IMR-90 (cell line): ENCODE measurements at regions not wholly inside any gene's neighbourhood (a gene's known extent, or its start where the extent isn't known, plus 50 kb on each side); places are given as distances from the start of the nearest gene placed in this dataset.

Source experiments
- ATAC-seq: fragments of 200-7000 bp; cut with Tn5 transposase; 2 replicates; pipeline ENCODE4 v1.9.1; 2020; ENCODE audit warnings: low read depth, mild to moderate bottlenecking, moderate library complexity
- BruUV-seq: library from RNA; stranded (reverse); fragments of 400-500 nt; replicated peaks from 2 replicates; lab custom pipeline; 2021; lab: Mats Ljungman, UMichigan
- CTCF ChIA-PET: fragments of 300-600 bp; formaldehyde crosslinking; extraction: SDS; loops from one replicate; lab custom pipeline; 2021; ENCODE audit warnings: antibody characterized with exemption; lab: Yijun Ruan, JAX
- POLR2A ChIA-PET: fragments of 300-600 bp; sonication (Branson Sonifier 250); formaldehyde crosslinking; loops from one replicate; lab custom pipeline; 2022; ENCODE audit warnings: antibody characterized with exemption; ENCODE audit not compliant: unreplicated experiment; lab: Charles Lee
- DNase-seq: peaks from one replicate; pipeline ENCODE4 v3.0.0; 2013
- H2AFZ ChIP-seq: replicated peaks from 2 replicates; pipeline ENCODE3; 2013; ENCODE audit warnings: low read length, mild to moderate bottlenecking; ENCODE audit not compliant: poor library complexity
- H2AK5ac ChIP-seq: 2 replicates; pipeline ENCODE4 v1.6.1; 2013; ENCODE audit warnings: low read depth, low read length, inconsistent platforms
- H2AK9ac ChIP-seq: replicated peaks from 2 replicates; pipeline ENCODE3; 2013; ENCODE audit warnings: mild to moderate bottlenecking, low read depth, low read length, moderate library complexity; ENCODE audit not compliant: poor library complexity
- H2BK120ac ChIP-seq: 2 replicates; pipeline ENCODE4 v1.6.1; 2013; ENCODE audit warnings: low read depth, low read length, inconsistent platforms
- H2BK15ac ChIP-seq: 3 replicates; pipeline ENCODE4 v1.6.1; 2013; ENCODE audit warnings: low read depth, low read length, inconsistent platforms
- H2BK20ac ChIP-seq: 2 replicates; pipeline ENCODE4 v1.6.1; 2013; ENCODE audit warnings: low read depth, mild to moderate bottlenecking, inconsistent platforms, low read length, moderate library complexity
- H2BK5ac ChIP-seq: 2 replicates; pipeline ENCODE4 v1.6.1; 2013; ENCODE audit warnings: mild to moderate bottlenecking, low read depth, low read length, inconsistent platforms; ENCODE audit not compliant: poor library complexity, severe bottlenecking
- H3K14ac ChIP-seq: replicated peaks from 2 replicates; pipeline ENCODE4 v1.6.1; 2013; ENCODE audit warnings: low read depth, low read length, inconsistent platforms
- H3K18ac ChIP-seq: 2 replicates; pipeline ENCODE4 v1.6.1; 2013; ENCODE audit warnings: low read depth, low read length, control low read depth
- H3K23ac ChIP-seq: 2 replicates; pipeline ENCODE4 v1.6.1; 2013; ENCODE audit warnings: low read depth, low read length, inconsistent platforms
- H3K27ac ChIP-seq: 2 replicates; pipeline ENCODE4 v1.5.1; 2013; ENCODE audit warnings: mild to moderate bottlenecking, control low read depth, low read length; ENCODE audit not compliant: insufficient read depth
- H3K27me3 ChIP-seq: 2 replicates; pipeline ENCODE4 v1.6.1; 2013; ENCODE audit warnings: low read length; ENCODE audit not compliant: control insufficient read depth, insufficient read depth
- H3K36me3 ChIP-seq: 2 replicates; pipeline ENCODE4 v1.6.1; 2013; ENCODE audit warnings: low read length, mixed read lengths; ENCODE audit not compliant: control insufficient read depth, insufficient read depth
- H3K4ac ChIP-seq: 2 replicates; pipeline ENCODE4 v1.6.1; 2013; ENCODE audit warnings: low read depth, low read length, inconsistent platforms
- H3K4me1 ChIP-seq: 2 replicates; pipeline ENCODE4 v1.6.1; 2013; ENCODE audit warnings: low read length, mixed read lengths; ENCODE audit not compliant: control insufficient read depth, insufficient read depth
- H3K4me2 ChIP-seq: 2 replicates; pipeline ENCODE4 v1.6.1; 2013; ENCODE audit warnings: low read depth, mild to moderate bottlenecking, control low read depth, low read length, moderate library complexity
- H3K4me3 ChIP-seq: 2 replicates; pipeline ENCODE4 v1.5.1; 2013; ENCODE audit warnings: low read depth, mild to moderate bottlenecking, control low read depth, low read length, moderate library complexity; ENCODE audit not compliant: insufficient read depth
- H3K56ac ChIP-seq: 2 replicates; pipeline ENCODE4 v1.6.1; 2013; ENCODE audit warnings: low read length, inconsistent platforms; ENCODE audit not compliant: insufficient read depth; ENCODE audit errors: extremely low read depth
- H3K79me1 ChIP-seq, 2 experiments: 2 replicates each; pipeline ENCODE4 v1.6.1; 2013; ENCODE audit warnings: low read length in 2 of 2, inconsistent platforms in 1 of 2, low read depth in 1 of 2
- H3K9ac ChIP-seq: 2 replicates; pipeline ENCODE4 v1.6.1; 2013; ENCODE audit warnings: low read depth, low read length, control low read depth
- H3K9me1 ChIP-seq: 2 replicates; pipeline ENCODE4 v1.6.1; 2013; ENCODE audit warnings: low read length, inconsistent platforms; ENCODE audit not compliant: insufficient read depth
- H3K9me3 ChIP-seq: 2 replicates; pipeline ENCODE4 v1.6.1; 2013; ENCODE audit warnings: low read length; ENCODE audit not compliant: control insufficient read depth, insufficient read depth
- H4K20me1 ChIP-seq: 2 replicates; pipeline ENCODE4 v1.6.1; 2013; ENCODE audit warnings: low read length, inconsistent platforms; ENCODE audit not compliant: insufficient read depth
- H4K5ac ChIP-seq: 2 replicates; pipeline ENCODE4 v1.6.1; 2013; ENCODE audit warnings: mild to moderate bottlenecking, low read depth, low read length, control low read depth
- H4K8ac ChIP-seq, 2 experiments: 2 replicates each; pipeline ENCODE4 v1.6.1; 2013; ENCODE audit warnings: low read depth in 2 of 2, low read length in 2 of 2, control low read depth in 1 of 2, inconsistent platforms in 1 of 2
- H4K91ac ChIP-seq: 2 replicates; pipeline ENCODE4 v1.6.1; 2013; ENCODE audit warnings: low read depth, low read length, inconsistent platforms; ENCODE audit not compliant: insufficient read depth
- CEBPB ChIP-seq: IDR thresholded peaks from 2 replicates; pipeline ENCODE4 v1.6.1; 2012; ENCODE audit warnings: low read depth, low read length, improper control_type of control experiment
- MAZ ChIP-seq: IDR thresholded peaks from 2 replicates; pipeline ENCODE4 v1.6.1; 2012; ENCODE audit warnings: low read depth, mild to moderate bottlenecking, low read length, improper control_type of control experiment, moderate library complexity, borderline replicate concordance
- NFE2L2 ChIP-seq: fragments of 150-350 bp; IDR thresholded peaks from 2 replicates; pipeline ENCODE4 v1.6.1; 2016; ENCODE audit warnings: low read depth, mild to moderate bottlenecking, low read length
- POLR2A ChIP-seq: IDR thresholded peaks from 2 replicates; pipeline ENCODE4 v1.6.1; 2012; ENCODE audit warnings: mild to moderate bottlenecking, low read depth, low read length
- RCOR1 ChIP-seq: IDR thresholded peaks from 2 replicates; pipeline ENCODE4 v1.6.1; 2012; ENCODE audit warnings: mild to moderate bottlenecking, low read length, improper control_type of control experiment; ENCODE audit not compliant: insufficient replicate concordance
- SMC3 ChIP-seq: fragments of 150-350 bp; IDR thresholded peaks from 2 replicates; pipeline ENCODE4 v1.6.1; 2016; ENCODE audit warnings: low read depth, mild to moderate bottlenecking, antibody characterized with exemption, low read length, moderate library complexity
- USF2 ChIP-seq: fragments of 150-350 bp; IDR thresholded peaks from 2 replicates; pipeline ENCODE4 v1.6.1; 2017; ENCODE audit warnings: mild to moderate bottlenecking, antibody characterized with exemption, low read length, low read depth
- WGBS, 2 experiments: methylation state at CpG; one replicate each; pipeline versions ENCODE4 v1.1.5 to v1.1.7; 2013; ENCODE audit warnings: missing lambda C conversion rate in 2 of 2; ENCODE audit not compliant: insufficient read length in 1 of 2; ENCODE audit errors: extremely low coverage in 2 of 2; 5-methylcytosine and 5-hydroxymethylcytosine counted together
- dilution Hi-C: fragments of 300-500 bp; cut with HindIII; formaldehyde crosslinking; loops from one replicate; pipeline ENCODE4 v1.14.3; 2018; ENCODE audit warnings: low sequenced_read_pairs; ENCODE audit not compliant: unreplicated experiment
- in situ Hi-C: fragments of 300-500 bp; cut with MboI; formaldehyde crosslinking; loops from 3 replicates; pipeline ENCODE4 v1.14.3; 2019; ENCODE audit warnings: low sequenced_read_pairs, inconsistent platforms, mixed read lengths
- intact Hi-C: fragments of 100-400 bp; cut with micrococcal nuclease; formaldehyde crosslinking; loops from 2 replicates; pipeline ENCODE4 v1.10.0; 2022
- TF ChIP-seq, protein P1 (sequence below): fragments of 150-350 bp; IDR thresholded peaks from 2 replicates; pipeline ENCODE4 v1.6.1; 2016; ENCODE audit warnings: low read depth, mild to moderate bottlenecking, low read length, moderate library complexity, borderline replicate concordance

- DNase-seq (no peak), ATAC-seq (no peak)
- no peak overlapping the region for H3K23ac ChIP-seq
- no TSS peak for BruUV-seq
- H3K4me2 ChIP-seq: no peak overlapping the region
- H4K5ac ChIP-seq: no peak overlapping the region
- intact Hi-C loops: no loop called here
- in situ Hi-C loops: no loop called here
- WGBS, 2 experiments: 19% methylated on average over 12 of the region's 21 CpGs; no CpG with 5 or more reads in 1 of the 2 experiments
- H3K4ac ChIP-seq: no peak overlapping the region
- CTCF ChIA-PET: no interaction called here
- H3K9me3 ChIP-seq: peaks cover 57% of the 10 kb centered on the region
- no peaks in the 10 kb centered on the region for H3K36me3 ChIP-seq
- H3K18ac ChIP-seq: no peak overlapping the region
- no peak overlapping the region for H2AFZ ChIP-seq
- H2BK5ac ChIP-seq: no peak overlapping the region
- H4K91ac ChIP-seq: no peak overlapping the region
- no peaks in the 10 kb centered on the region for H3K27me3 ChIP-seq
- H3K56ac ChIP-seq: no peak overlapping the region
- H3K14ac ChIP-seq: no peak overlapping the region
- H2BK15ac ChIP-seq: no peak overlapping the region
- H3K79me1 ChIP-seq: no peaks in the 10 kb centered on the region
- H3K4me3 ChIP-seq: no peak overlapping the region
- no peak overlapping the region for H3K27ac ChIP-seq
- TF ChIP-seq POLR2A: no peak
- TF ChIP-seq, protein P1, sequence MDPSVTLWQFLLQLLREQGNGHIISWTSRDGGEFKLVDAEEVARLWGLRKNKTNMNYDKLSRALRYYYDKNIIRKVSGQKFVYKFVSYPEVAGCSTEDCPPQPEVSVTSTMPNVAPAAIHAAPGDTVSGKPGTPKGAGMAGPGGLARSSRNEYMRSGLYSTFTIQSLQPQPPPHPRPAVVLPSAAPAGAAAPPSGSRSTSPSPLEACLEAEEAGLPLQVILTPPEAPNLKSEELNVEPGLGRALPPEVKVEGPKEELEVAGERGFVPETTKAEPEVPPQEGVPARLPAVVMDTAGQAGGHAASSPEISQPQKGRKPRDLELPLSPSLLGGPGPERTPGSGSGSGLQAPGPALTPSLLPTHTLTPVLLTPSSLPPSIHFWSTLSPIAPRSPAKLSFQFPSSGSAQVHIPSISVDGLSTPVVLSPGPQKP: no peak
- TF ChIP-seq RCOR1: no peak
- no peak for TF ChIP-seq MAZ
- no peak for TF ChIP-seq SMC3
- TF ChIP-seq USF2: no peak
- TF ChIP-seq CEBPB: no peak
- TF ChIP-seq NFE2L2: no peak
- no peaks in the 10 kb centered on the region for H3K4me1 ChIP-seq
- no peaks in the 10 kb centered on the region for H4K20me1 ChIP-seq
- H3K9me1 ChIP-seq: no peaks in the 10 kb centered on the region
- H3K9ac ChIP-seq: no peak overlapping the region
- H2AK5ac ChIP-seq: no peak overlapping the region
- H2BK120ac ChIP-seq: no peak overlapping the region
- POLR2A ChIA-PET: no interaction called here
- no peak overlapping the region for H2AK9ac ChIP-seq
- dilution Hi-C loops: no loop called here
- no peak overlapping the region for H2BK20ac ChIP-seq
- H4K8ac ChIP-seq: no peak overlapping the region
Observed at GRCh38 chr11:134503100-134503499, 91.1 kb upstream of the B3GAT1 start.
